ENCODE measurements at regions not wholly inside any gene's neighbourhood (a gene's known extent, or its start where the extent isn't known, plus 50 kb on each side); places are given as distances from the start of the nearest gene placed in this dataset.

DNA sequence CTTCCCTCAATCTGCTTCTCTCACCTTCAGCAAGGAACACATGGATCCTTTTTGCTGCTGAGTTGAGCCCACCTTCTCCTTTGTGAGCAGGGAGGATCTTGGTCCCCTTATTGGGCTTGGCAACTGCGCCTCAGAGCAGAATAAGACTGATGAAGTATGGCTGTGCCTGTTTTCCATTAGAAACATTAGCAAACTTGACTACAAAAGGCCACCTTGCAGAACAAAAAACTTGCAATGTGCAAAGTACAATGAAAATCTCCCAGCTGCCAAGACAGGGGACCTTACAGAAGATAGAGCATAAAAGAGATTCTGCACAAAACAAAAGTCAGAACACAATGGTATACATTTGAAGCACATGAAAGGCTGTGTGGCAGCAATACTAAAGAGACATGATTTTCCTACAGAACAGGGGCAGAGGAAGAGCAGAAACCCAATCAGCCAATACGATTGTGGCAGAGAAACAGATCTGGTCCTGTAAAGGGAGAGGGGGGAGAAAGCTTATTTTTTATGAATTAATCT, 173.5 kb upstream of the SNX19 start:
- H3K36me3 ChIP-seq (ENCODE audit: control insufficient read depth, insufficient read depth, low read length), result no peaks in the 10 kb centered on the region
- H3K27ac ChIP-seq (ENCODE audit: insufficient read depth, low read length), result no peak overlapping the region
- no peak overlapping the region for H3K9ac ChIP-seq (ENCODE audit: insufficient read depth, low read length)
- H3K79me2 ChIP-seq (ENCODE audit: control insufficient read depth, insufficient read depth, low read length), result no peaks in the 10 kb centered on the region
- no peaks in the 10 kb centered on the region for H3K27me3 ChIP-seq (ENCODE audit: control insufficient read depth, insufficient read depth, low read length)
- no peak overlapping the region for H3K4me2 ChIP-seq (ENCODE audit: extremely low read depth, insufficient read depth, low read length)
- H4K20me1 ChIP-seq (ENCODE audit: control insufficient read depth, extremely low read depth, insufficient read depth, low read length), result no peaks in the 10 kb centered on the region
- TF ChIP-seq, protein P1, sequence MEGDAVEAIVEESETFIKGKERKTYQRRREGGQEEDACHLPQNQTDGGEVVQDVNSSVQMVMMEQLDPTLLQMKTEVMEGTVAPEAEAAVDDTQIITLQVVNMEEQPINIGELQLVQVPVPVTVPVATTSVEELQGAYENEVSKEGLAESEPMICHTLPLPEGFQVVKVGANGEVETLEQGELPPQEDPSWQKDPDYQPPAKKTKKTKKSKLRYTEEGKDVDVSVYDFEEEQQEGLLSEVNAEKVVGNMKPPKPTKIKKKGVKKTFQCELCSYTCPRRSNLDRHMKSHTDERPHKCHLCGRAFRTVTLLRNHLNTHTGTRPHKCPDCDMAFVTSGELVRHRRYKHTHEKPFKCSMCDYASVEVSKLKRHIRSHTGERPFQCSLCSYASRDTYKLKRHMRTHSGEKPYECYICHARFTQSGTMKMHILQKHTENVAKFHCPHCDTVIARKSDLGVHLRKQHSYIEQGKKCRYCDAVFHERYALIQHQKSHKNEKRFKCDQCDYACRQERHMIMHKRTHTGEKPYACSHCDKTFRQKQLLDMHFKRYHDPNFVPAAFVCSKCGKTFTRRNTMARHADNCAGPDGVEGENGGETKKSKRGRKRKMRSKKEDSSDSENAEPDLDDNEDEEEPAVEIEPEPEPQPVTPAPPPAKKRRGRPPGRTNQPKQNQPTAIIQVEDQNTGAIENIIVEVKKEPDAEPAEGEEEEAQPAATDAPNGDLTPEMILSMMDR (conservative IDR thresholded peaks at IDR 0.05 in 1 of 2, IDR thresholded peaks at IDR 0.05 in 1 of 2; ENCODE audit: low read depth in 1 of 2, low read length in 2 of 2), result no peak
- no peak for TF ChIP-seq EZH2 (IDR thresholded peaks at IDR 0.05; ENCODE audit: low read length, missing control alignments)
- no peak overlapping the region for H3K4me3 ChIP-seq (replicated peaks in 1 of 4; ENCODE audit: control extremely low read depth in 1 of 4, insufficient read depth in 1 of 4, low read depth in 3 of 4, low read length in 4 of 4)
- no peak overlapping the region for H2AFZ ChIP-seq (ENCODE audit: low read length)
- no peak for DNase-seq (ENCODE audit: low read depth in 2 of 2)
- H3K4me1 ChIP-seq (ENCODE audit: control insufficient read depth, extremely low read depth, insufficient read depth, low read length), result no peaks in the 10 kb centered on the region
- H3K9me3 ChIP-seq (ENCODE audit: control insufficient read depth, insufficient read depth, low read depth, low read length), result no peaks in the 10 kb centered on the region

DNA sequence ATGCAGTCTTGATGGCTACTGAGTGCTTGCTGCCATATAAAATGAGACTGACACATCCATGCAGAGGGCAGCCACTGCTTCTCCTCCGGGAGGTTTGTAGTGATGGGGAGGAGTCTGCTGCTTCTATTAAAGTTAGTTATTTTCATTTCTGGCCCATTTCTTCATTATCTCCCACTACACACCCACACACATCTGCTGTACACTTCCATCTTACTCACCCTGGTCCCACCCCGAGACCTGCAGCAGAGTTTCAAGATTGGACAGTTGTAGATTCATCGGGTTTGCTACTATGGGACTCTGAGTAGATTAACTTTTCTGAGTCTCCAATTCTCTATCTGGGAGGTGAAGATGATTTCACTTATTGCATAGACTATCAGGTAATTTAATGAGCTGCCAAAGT, 176.2 kb upstream of the SNX19 start:
- Histone ChIP-seq H3K4me3 (replicated peaks in 1 of 4; ENCODE audit: control extremely low read depth in 1 of 4, insufficient read depth in 1 of 4, low read depth in 3 of 4, low read length in 4 of 4) (no peak overlapping the region), H3K27me3 (ENCODE audit: control insufficient read depth, insufficient read depth, low read length) (no peaks in the 10 kb centered on the region), H4K20me1 (ENCODE audit: control insufficient read depth, extremely low read depth, insufficient read depth, low read length) (no peaks in the 10 kb centered on the region), H3K9ac (ENCODE audit: insufficient read depth, low read length) (no peak overlapping the region), H3K4me1 (ENCODE audit: control insufficient read depth, extremely low read depth, insufficient read depth, low read length) (no peaks in the 10 kb centered on the region), H3K36me3 (ENCODE audit: control insufficient read depth, insufficient read depth, low read length) (no peaks in the 10 kb centered on the region), H3K9me3 (ENCODE audit: control insufficient read depth, insufficient read depth, low read depth, low read length) (no peaks in the 10 kb centered on the region), H3K4me2 (ENCODE audit: extremely low read depth, insufficient read depth, low read length) (no peak overlapping the region), H3K79me2 (ENCODE audit: control insufficient read depth, insufficient read depth, low read length) (no peaks in the 10 kb centered on the region), H3K27ac (ENCODE audit: insufficient read depth, low read length) (no peak overlapping the region), H2AFZ (ENCODE audit: low read length) (no peak overlapping the region)
- peak in 1 of 2 donors; percentile 9 for DNase-seq (ENCODE audit: low read depth in 2 of 2)
- no peak for TF ChIP-seq EZH2 (IDR thresholded peaks at IDR 0.05; ENCODE audit: low read length, missing control alignments)
- TF ChIP-seq, protein P1 (conservative IDR thresholded peaks at IDR 0.05 in 1 of 2, IDR thresholded peaks at IDR 0.05 in 1 of 2; ENCODE audit: low read depth in 1 of 2, low read length in 2 of 2), result no peak

DNA sequence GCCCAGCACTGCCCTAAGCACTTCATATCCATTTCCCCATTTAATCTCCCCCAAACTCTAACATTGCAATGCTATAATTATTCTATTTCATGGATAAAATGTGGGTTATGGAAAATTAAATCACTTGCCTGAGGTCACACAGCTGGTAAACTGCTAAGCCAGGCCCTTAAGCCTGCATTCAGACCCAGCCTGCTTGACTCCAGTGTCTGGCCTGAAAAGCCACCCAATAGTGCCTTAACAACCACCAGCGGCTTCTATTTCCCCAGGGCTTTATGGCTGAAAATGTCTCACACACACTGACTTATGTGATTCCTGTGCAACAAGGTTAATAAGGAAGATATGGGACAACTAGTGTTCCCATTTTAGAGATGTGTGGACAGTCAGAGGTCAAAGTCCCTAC, 178.5 kb upstream of the SNX19 start:
- Histone ChIP-seq H4K20me1 (ENCODE audit: control insufficient read depth, extremely low read depth, insufficient read depth, low read length) (no peaks in the 10 kb centered on the region), H3K4me2 (ENCODE audit: extremely low read depth, insufficient read depth, low read length) (no peak overlapping the region), H3K9me3 (ENCODE audit: control insufficient read depth, insufficient read depth, low read depth, low read length) (no peaks in the 10 kb centered on the region), H3K36me3 (ENCODE audit: control insufficient read depth, insufficient read depth, low read length) (no peaks in the 10 kb centered on the region), H2AFZ (ENCODE audit: low read length) (no peak overlapping the region), H3K4me1 (ENCODE audit: control insufficient read depth, extremely low read depth, insufficient read depth, low read length) (peaks cover 6% of the 10 kb centered on the region), H3K27me3 (ENCODE audit: control insufficient read depth, insufficient read depth, low read length) (no peaks in the 10 kb centered on the region), H3K4me3 (replicated peaks in 1 of 4; ENCODE audit: control extremely low read depth in 1 of 4, insufficient read depth in 1 of 4, low read depth in 3 of 4, low read length in 4 of 4) (no peak overlapping the region), H3K79me2 (ENCODE audit: control insufficient read depth, insufficient read depth, low read length) (no peaks in the 10 kb centered on the region), H3K9ac (ENCODE audit: insufficient read depth, low read length) (no peak overlapping the region), H3K27ac (ENCODE audit: insufficient read depth, low read length) (no peak overlapping the region)
- DNase-seq (ENCODE audit: low read depth in 2 of 2), result no peak
- TF ChIP-seq, protein P1 (conservative IDR thresholded peaks at IDR 0.05 in 1 of 2, IDR thresholded peaks at IDR 0.05 in 1 of 2; ENCODE audit: low read depth in 1 of 2, low read length in 2 of 2), result no peak
- no peak for TF ChIP-seq EZH2 (IDR thresholded peaks at IDR 0.05; ENCODE audit: low read length, missing control alignments)
